ENCODE measurements at regions not wholly inside any gene's neighbourhood (a gene's known extent, or its start where the extent isn't known, plus 50 kb on each side); places are given as distances from the start of the nearest gene placed in this dataset.

- no peaks in the 10 kb centered on the region for H4K20me1 ChIP-seq (ENCODE audit: insufficient read depth, low read length)
- H3K27ac ChIP-seq (ENCODE audit: low read depth, low read length, poor library complexity, severe bottlenecking) = no peak overlapping the region
- H3K36me3 ChIP-seq (ENCODE audit: insufficient read depth, low read length) = no peaks in the 10 kb centered on the region
- no peak overlapping the region for H3K4me2 ChIP-seq (ENCODE audit: low read length)
- no peak overlapping the region for H2AFZ ChIP-seq (ENCODE audit: low read length)
- no peaks in the 10 kb centered on the region for H3K9me3 ChIP-seq (ENCODE audit: low read length)
- H3K4me1 ChIP-seq (ENCODE audit: insufficient read depth, low read length, severe bottlenecking) = no peaks in the 10 kb centered on the region
- no peak overlapping the region for H3K4me3 ChIP-seq (ENCODE audit: low read depth, low read length, poor library complexity, severe bottlenecking)
- no peaks in the 10 kb centered on the region for H3K27me3 ChIP-seq (ENCODE audit: insufficient read depth, low read length)
- no peaks in the 10 kb centered on the region for H3F3A ChIP-seq (ENCODE audit: insufficient read depth, low read length)
- no peak overlapping the region for H3K9ac ChIP-seq (ENCODE audit: low read length)
- TF ChIP-seq CTCF (IDR thresholded peaks at IDR 0.05; ENCODE audit: low read length) (no peak), EZH2 (IDR thresholded peaks at IDR 0.05; ENCODE audit: borderline replicate concordance, low read length) (no peak)
- no peaks in the 10 kb centered on the region for H3K9me2 ChIP-seq (ENCODE audit: low read depth, low read length)
- no peaks in the 10 kb centered on the region for H3K79me2 ChIP-seq (ENCODE audit: insufficient read depth, low read length)
Observed at GRCh38 chr3:10722911-10723310, 93.1 kb upstream of the SLC6A11 start.

GRCh38 chr3:10723991-10724390 is 92.0 kb upstream of the SLC6A11 start:
- Histone ChIP-seq H3K9me2 (ENCODE audit: low read depth, low read length) (no peaks in the 10 kb centered on the region), H3K27me3 (ENCODE audit: insufficient read depth, low read length) (no peaks in the 10 kb centered on the region), H3K36me3 (ENCODE audit: insufficient read depth, low read length) (no peaks in the 10 kb centered on the region), H3K79me2 (ENCODE audit: insufficient read depth, low read length) (no peaks in the 10 kb centered on the region), H3F3A (ENCODE audit: insufficient read depth, low read length) (no peaks in the 10 kb centered on the region), H3K4me3 (ENCODE audit: low read depth, low read length, poor library complexity, severe bottlenecking) (no peak overlapping the region), H3K4me2 (ENCODE audit: low read length) (no peak overlapping the region), H3K27ac (ENCODE audit: low read depth, low read length, poor library complexity, severe bottlenecking) (no peak overlapping the region), H4K20me1 (ENCODE audit: insufficient read depth, low read length) (no peaks in the 10 kb centered on the region), H2AFZ (ENCODE audit: low read length) (no peak overlapping the region), H3K9ac (ENCODE audit: low read length) (no peak overlapping the region), H3K9me3 (ENCODE audit: low read length) (no peaks in the 10 kb centered on the region), H3K4me1 (ENCODE audit: insufficient read depth, low read length, severe bottlenecking) (no peaks in the 10 kb centered on the region)
- TF ChIP-seq CTCF (IDR thresholded peaks at IDR 0.05; ENCODE audit: low read length) = no peak
- no peak for TF ChIP-seq EZH2 (IDR thresholded peaks at IDR 0.05; ENCODE audit: borderline replicate concordance, low read length)

- Histone ChIP-seq H3K4me1 (ENCODE audit: insufficient read depth, low read length, severe bottlenecking) (no peaks in the 10 kb centered on the region), H3K27me3 (ENCODE audit: insufficient read depth, low read length) (no peaks in the 10 kb centered on the region), H3F3A (ENCODE audit: insufficient read depth, low read length) (no peaks in the 10 kb centered on the region), H2AFZ (ENCODE audit: low read length) (no peak overlapping the region), H3K9ac (ENCODE audit: low read length) (no peak overlapping the region), H3K4me2 (ENCODE audit: low read length) (no peak overlapping the region), H3K79me2 (ENCODE audit: insufficient read depth, low read length) (no peaks in the 10 kb centered on the region), H3K27ac (ENCODE audit: low read depth, low read length, poor library complexity, severe bottlenecking) (no peak overlapping the region), H3K36me3 (ENCODE audit: insufficient read depth, low read length) (no peaks in the 10 kb centered on the region), H3K9me2 (ENCODE audit: low read depth, low read length) (no peaks in the 10 kb centered on the region), H3K4me3 (ENCODE audit: low read depth, low read length, poor library complexity, severe bottlenecking) (no peak overlapping the region), H4K20me1 (ENCODE audit: insufficient read depth, low read length) (no peaks in the 10 kb centered on the region), H3K9me3 (ENCODE audit: low read length) (no peaks in the 10 kb centered on the region)
- no peak for TF ChIP-seq CTCF (IDR thresholded peaks at IDR 0.05; ENCODE audit: low read length)
- TF ChIP-seq EZH2 (IDR thresholded peaks at IDR 0.05; ENCODE audit: borderline replicate concordance, low read length) = no peak
Observed at GRCh38 chr3:10725067-10725466, 91.0 kb upstream of the SLC6A11 start.

Measured in OCI-LY1 (cell line).